ENCODE measurements at regions not wholly inside any gene's neighbourhood (a gene's known extent, or its start where the extent isn't known, plus 50 kb on each side); places are given as distances from the start of the nearest gene placed in this dataset.

GRCh38 chr3:28068342-28068741, 173.1 kb upstream of the CMC1 start:
- POLR2A ChIA-PET: interaction anchor here (1.0 kb wide), 1 partner anchor 246 kb away, joined by 3 read pairs; no protein-coding TSS in a partner anchor
- H3K9me3 Mint-ChIP-seq (ENCODE audit: unreplicated experiment): no peaks in the 10 kb centered on the region
- DNase-seq (ENCODE audit: unreplicated experiment): no peak
- H3K4me3 Mint-ChIP-seq (ENCODE audit: unreplicated experiment): no peak overlapping the region
- intact Hi-C loops (cut with micrococcal nuclease): no loop called here
- no TSS peak for BruUV-seq (replicated peaks)
- H3K4me1 Mint-ChIP-seq (ENCODE audit: insufficient read depth, unreplicated experiment): no peaks in the 10 kb centered on the region
- H3K27ac Mint-ChIP-seq (ENCODE audit: low read depth, unreplicated experiment): no peak overlapping the region
- TF ChIP-seq CTCF (IDR thresholded peaks at IDR 0.05; ENCODE audit: unreplicated experiment): no peak
- H3K36me3 Mint-ChIP-seq (ENCODE audit: insufficient read depth, unreplicated experiment): no peaks in the 10 kb centered on the region
- H3K27me3 Mint-ChIP-seq (ENCODE audit: insufficient read depth, unreplicated experiment): no peaks in the 10 kb centered on the region
- CTCF ChIA-PET: interaction anchor here (0.5 kb wide), 1 partner anchor 32 kb away, joined by 3 read pairs; no protein-coding TSS in a partner anchor

DNA sequence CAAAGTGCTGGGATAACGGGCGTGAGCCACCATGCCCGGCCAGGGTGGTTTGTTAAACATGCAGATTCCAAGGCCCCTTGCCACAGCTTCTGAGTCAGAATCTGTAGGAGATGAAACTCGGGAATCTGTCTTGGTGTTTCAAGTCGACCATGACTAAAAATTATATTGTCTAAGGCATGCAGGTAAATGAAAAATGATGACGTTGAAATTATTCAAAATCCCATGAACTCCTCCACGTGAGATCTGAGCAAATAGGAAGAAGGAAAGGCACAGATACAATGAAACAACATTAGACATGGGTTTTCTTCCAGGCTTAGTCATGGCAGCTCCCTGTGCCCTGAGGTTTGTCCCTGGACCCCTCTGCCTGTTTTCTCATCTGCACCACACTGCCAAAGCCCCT, 172.0 kb upstream of the CMC1 start:
- no peak for DNase-seq (ENCODE audit: unreplicated experiment)
- Mint-ChIP-seq H3K4me1 (ENCODE audit: insufficient read depth, unreplicated experiment) (no peaks in the 10 kb centered on the region), H3K36me3 (ENCODE audit: insufficient read depth, unreplicated experiment) (no peaks in the 10 kb centered on the region), H3K27me3 (ENCODE audit: insufficient read depth, unreplicated experiment) (no peaks in the 10 kb centered on the region), H3K27ac (ENCODE audit: low read depth, unreplicated experiment) (no peak overlapping the region), H3K4me3 (ENCODE audit: unreplicated experiment) (no peak overlapping the region), H3K9me3 (ENCODE audit: unreplicated experiment) (no peaks in the 10 kb centered on the region)
- POLR2A ChIA-PET: interaction anchor here (0.7 kb wide), 1 partner anchor 187 kb away, joined by 3 read pairs; no protein-coding TSS in a partner anchor
- BruUV-seq (replicated peaks): no TSS peak
- TF ChIP-seq CTCF (IDR thresholded peaks at IDR 0.05; ENCODE audit: unreplicated experiment): no peak
- intact Hi-C loops (cut with micrococcal nuclease): no loop called here
- CTCF ChIA-PET: interaction anchor here (1.0 kb wide), 1 partner anchor 14 kb away, joined by 3 read pairs; no protein-coding TSS in a partner anchor

DNA sequence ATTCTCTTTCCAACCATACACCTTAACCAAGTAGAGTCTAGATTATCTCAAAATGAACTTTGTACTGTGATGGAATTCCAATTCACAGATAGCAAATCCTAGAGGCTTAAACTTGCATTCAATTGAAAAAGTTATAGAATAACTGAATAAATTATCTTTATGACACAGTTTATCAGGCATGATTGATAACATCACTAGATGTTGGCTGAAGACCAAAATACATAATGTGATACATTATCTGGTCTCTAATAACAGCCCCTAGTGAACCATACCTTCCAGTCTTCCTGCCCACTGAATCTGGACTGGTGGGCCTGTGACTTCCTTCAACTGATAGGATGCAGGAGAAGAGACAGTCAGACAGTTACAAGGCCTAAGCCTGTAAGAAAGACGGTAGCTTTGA, 165.2 kb upstream of the CMC1 start:
- H3K36me3 Mint-ChIP-seq (ENCODE audit: insufficient read depth, unreplicated experiment): no peaks in the 10 kb centered on the region
- ChIA-PET CTCF (interaction anchor here (1.1 kb wide), 1 partner anchor 353 kb away, joined by 4 read pairs; no protein-coding TSS in a partner anchor), POLR2A (no interaction called here)
- H3K4me1 Mint-ChIP-seq (ENCODE audit: insufficient read depth, unreplicated experiment): no peaks in the 10 kb centered on the region
- intact Hi-C loops (cut with micrococcal nuclease): no loop called here
- H3K27me3 Mint-ChIP-seq (ENCODE audit: insufficient read depth, unreplicated experiment): no peaks in the 10 kb centered on the region
- no peaks in the 10 kb centered on the region for H3K9me3 Mint-ChIP-seq (ENCODE audit: unreplicated experiment)
- no peak for TF ChIP-seq CTCF (IDR thresholded peaks at IDR 0.05; ENCODE audit: unreplicated experiment)
- no peak for DNase-seq (ENCODE audit: unreplicated experiment)
- H3K4me3 Mint-ChIP-seq (ENCODE audit: unreplicated experiment): no peak overlapping the region
- no TSS peak for BruUV-seq (replicated peaks)
- H3K27ac Mint-ChIP-seq (ENCODE audit: low read depth, unreplicated experiment): no peak overlapping the region

- H3K4me3 Mint-ChIP-seq (ENCODE audit: unreplicated experiment): no peak overlapping the region
- DNase-seq (ENCODE audit: unreplicated experiment): peak; percentile 63
- intact Hi-C loops (cut with micrococcal nuclease): no loop called here
- TF ChIP-seq CTCF (IDR thresholded peaks at IDR 0.05; ENCODE audit: unreplicated experiment): peak; percentile 11
- ChIA-PET POLR2A (interaction anchor here (1.2 kb wide), 1 partner anchor 11 kb away, joined by 3 read pairs; no protein-coding TSS in a partner anchor), CTCF (interaction anchor here (0.5 to 1.6 kb wide), 7 partner anchors 12 to 361 kb away, joined by 3 to 7 read pairs (median 3); partner anchors contain the start of gene EOMES)
- no peaks in the 10 kb centered on the region for H3K4me1 Mint-ChIP-seq (ENCODE audit: insufficient read depth, unreplicated experiment)
- no peaks in the 10 kb centered on the region for H3K27me3 Mint-ChIP-seq (ENCODE audit: insufficient read depth, unreplicated experiment)
- H3K9me3 Mint-ChIP-seq (ENCODE audit: unreplicated experiment): no peaks in the 10 kb centered on the region
- no peak overlapping the region for H3K27ac Mint-ChIP-seq (ENCODE audit: low read depth, unreplicated experiment)
- no peaks in the 10 kb centered on the region for H3K36me3 Mint-ChIP-seq (ENCODE audit: insufficient read depth, unreplicated experiment)
- no TSS peak for BruUV-seq (replicated peaks)
These were observed 163.8 kb upstream of the CMC1 start for GRCh38 chr3:28077572-28077971.
